Stimulated activated CD4-positive, alpha-beta T cell treated with anti-CD3 and anti-CD28 coated beads, Interleukin-1b, Interleukin-23, amount 100 ng/mL, for 24 hours (primary cell): ENCODE measurements at regions not wholly inside any gene's neighbourhood (a gene's known extent, or its start where the extent isn't known, plus 50 kb on each side); places are given as distances from the start of the nearest gene placed in this dataset.
"Not testable (repeated sequence)": the region's sequence is repeated elsewhere in the genome, so short reads cannot be mapped to it uniquely, and the experiment has no call there.

Experiments used
- DNase-seq, 4 experiments: peaks; one replicate each; pipeline ENCODE4 v3.0.0-alpha.2; 2020; ENCODE audit warnings: low read depth in 4 of 4, low spot score in 1 of 4

GRCh38 chr22:48779661-48780596 is 1047.7 kb downstream of the BRD1 start:
- no peak for DNase-seq

GRCh38 chr22:48779211-48779643 is 1048.4 kb downstream of the BRD1 start:
- no peak for DNase-seq

- no peak for DNase-seq
Measured at GRCh38 chr22:48778308-48779195, 1049.1 kb downstream of the BRD1 start.

- DNase-seq, result no peak
Measured at GRCh38 chr22:48772286-48772907, 1055.3 kb downstream of the BRD1 start.

GRCh38 chr22:48765595-48765994 is 1062.1 kb downstream of the BRD1 start:
- no peak for DNase-seq

GRCh38 chr22:48761546-48761945 is 1066.1 kb downstream of the BRD1 start:
- DNase-seq, result no peak

- no peak for DNase-seq
Measured at GRCh38 chr22:48760481-48761390, 1066.9 kb downstream of the BRD1 start.

GRCh38 chr22:48758881-48759875 is 1068.5 kb downstream of the BRD1 start:
- no peak for DNase-seq

GRCh38 chr22:48757985-48758561 is 1069.6 kb downstream of the BRD1 start:
- DNase-seq, result no peak

- no peak for DNase-seq
Measured at GRCh38 chr22:48757581-48757980, 1070.1 kb downstream of the BRD1 start.

GRCh38 chr22:48757135-48757534 is 1070.5 kb downstream of the BRD1 start:
- not testable (repeated sequence) for DNase-seq

GRCh38 chr22:48756146-48757111 is 1071.2 kb downstream of the BRD1 start:
- no peak for DNase-seq

- no peak for DNase-seq
Measured at GRCh38 chr22:48755059-48755949, 1072.4 kb downstream of the BRD1 start.

- no peak for DNase-seq
Measured at GRCh38 chr22:48754611-48755058, 1073.0 kb downstream of the BRD1 start.

GRCh38 chr22:48753752-48754517 is 1073.7 kb downstream of the BRD1 start:
- DNase-seq, result no peak

GRCh38 chr22:48753381-48753730 is 1074.3 kb downstream of the BRD1 start:
- DNase-seq, result no peak
